Stimulated activated CD4-positive, alpha-beta T cell treated with anti-CD3 and anti-CD28 coated beads, Interleukin-15, amount 100 ng/mL, for 1 hour (primary cell): ENCODE measurements at regions not wholly inside any gene's neighbourhood (a gene's known extent, or its start where the extent isn't known, plus 50 kb on each side); places are given as distances from the start of the nearest gene placed in this dataset.

Source experiments
- DNase-seq, 2 donors: peaks; one replicate each; pipeline ENCODE4 v3.0.0-alpha.2; 2020; ENCODE audit warnings: low read depth in 1 of 2, low spot score in 1 of 2

DNA sequence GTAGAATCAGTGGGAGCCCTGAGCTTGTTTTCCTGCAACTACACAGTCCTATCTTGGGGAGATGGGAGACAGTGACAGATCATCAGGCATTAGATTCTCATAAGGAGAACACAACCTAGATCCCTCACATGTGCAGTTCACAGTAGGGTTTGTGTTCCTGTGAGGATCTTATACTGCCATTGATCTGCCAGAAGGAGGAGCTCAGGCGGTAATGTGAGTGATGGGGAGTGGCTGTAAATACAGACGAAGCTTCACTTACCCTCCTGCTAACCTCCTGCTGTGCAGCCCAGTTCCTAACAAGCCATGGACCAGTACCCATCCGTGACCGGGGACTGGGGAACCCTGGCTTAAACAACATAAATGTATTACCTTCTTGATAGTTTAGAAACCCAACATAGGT is 1034.1 kb downstream of the BCL11B start:
- DNase-seq, result no peak

- DNase-seq, result no peak
These were observed 1031.6 kb downstream of the BCL11B start for GRCh38 chr14:98240376-98240775.

GRCh38 chr14:98242903-98243302 is 1029.1 kb downstream of the BCL11B start:
- DNase-seq, result no peak

DNA sequence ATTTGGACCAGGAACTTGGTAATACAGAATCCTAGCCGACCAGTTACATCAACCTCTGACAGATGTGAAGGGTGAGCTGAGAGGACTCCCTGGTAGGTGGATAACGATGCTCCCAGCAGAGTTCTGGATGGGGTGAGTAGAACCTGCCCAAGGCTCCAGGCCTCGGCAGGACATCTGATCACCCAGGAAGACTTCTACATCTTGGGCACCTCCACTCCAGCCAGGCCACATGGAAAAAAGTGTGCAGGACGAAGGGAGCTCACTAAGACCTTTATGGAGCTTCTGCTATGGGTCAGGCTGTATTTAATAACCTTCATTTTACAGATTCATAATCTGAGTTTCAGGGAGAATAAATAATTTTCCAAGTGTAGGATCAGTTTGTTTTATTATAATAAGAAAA is 1028.7 kb downstream of the BCL11B start:
- DNase-seq, result no peak

GRCh38 chr14:98244162-98244948 is 1027.6 kb downstream of the BCL11B start:
- no peak for DNase-seq

DNA sequence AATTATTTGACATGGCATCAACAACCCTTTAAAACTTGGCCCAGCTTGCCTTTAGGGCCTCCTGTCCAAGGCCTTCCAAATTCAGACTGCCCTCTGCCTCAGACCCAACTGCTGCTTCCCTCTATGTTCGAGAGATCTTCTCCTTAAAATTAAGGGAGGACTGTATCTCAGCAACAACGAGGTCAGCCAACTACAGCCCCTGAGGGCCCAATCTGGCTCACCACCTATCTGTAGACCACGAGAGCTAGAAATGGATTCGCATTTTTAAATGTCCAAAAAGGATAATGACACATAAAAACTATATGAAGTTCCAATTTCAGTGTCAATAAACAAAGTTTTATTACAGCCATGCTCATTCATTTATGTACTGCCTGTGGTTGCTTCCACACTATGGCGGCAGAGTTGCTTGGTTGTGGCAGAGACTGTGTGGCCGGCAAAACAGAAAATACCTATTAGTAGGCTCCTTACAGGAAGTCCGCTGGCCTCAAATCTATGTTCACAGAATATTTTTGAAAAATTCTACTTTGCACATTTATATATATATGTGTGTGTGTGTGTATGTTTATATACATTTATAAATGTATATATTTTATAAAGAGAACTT is 1026.9 kb downstream of the BCL11B start:
- DNase-seq, result no peak

- no peak for DNase-seq
These were observed 1022.9 kb downstream of the BCL11B start for GRCh38 chr14:98249057-98249456.

- no peak for DNase-seq
These were observed 1022.5 kb downstream of the BCL11B start for GRCh38 chr14:98249476-98249875.

GRCh38 chr14:98252820-98253219 is 1019.2 kb downstream of the BCL11B start:
- no peak for DNase-seq

DNA sequence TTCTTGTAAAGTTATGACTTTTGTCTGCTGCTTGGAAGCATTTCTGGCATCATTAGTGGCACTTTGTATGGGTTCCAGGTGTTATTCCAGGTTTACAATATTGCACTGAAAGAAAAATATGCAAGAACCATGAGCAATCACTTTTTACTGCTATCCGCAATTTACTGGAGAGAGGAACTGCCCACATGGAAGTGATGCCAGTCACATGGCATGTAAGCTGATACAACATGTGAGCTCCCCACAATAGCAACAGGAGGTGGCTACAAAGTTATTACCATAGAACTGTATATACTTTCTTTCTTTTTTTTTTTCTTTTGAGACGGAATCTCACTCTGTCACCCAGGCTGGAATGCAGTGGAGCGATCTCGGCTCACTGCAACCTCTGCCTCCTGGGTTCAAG is 1012.1 kb downstream of the BCL11B start:
- no peak for DNase-seq

GRCh38 chr14:98262566-98262965 is 1009.4 kb downstream of the BCL11B start:
- no peak for DNase-seq

GRCh38 chr14:98269533-98269932 is 1002.5 kb downstream of the BCL11B start:
- DNase-seq, result no peak

- no peak for DNase-seq
These were observed 1001.8 kb downstream of the BCL11B start for GRCh38 chr14:98270201-98270600.

DNA sequence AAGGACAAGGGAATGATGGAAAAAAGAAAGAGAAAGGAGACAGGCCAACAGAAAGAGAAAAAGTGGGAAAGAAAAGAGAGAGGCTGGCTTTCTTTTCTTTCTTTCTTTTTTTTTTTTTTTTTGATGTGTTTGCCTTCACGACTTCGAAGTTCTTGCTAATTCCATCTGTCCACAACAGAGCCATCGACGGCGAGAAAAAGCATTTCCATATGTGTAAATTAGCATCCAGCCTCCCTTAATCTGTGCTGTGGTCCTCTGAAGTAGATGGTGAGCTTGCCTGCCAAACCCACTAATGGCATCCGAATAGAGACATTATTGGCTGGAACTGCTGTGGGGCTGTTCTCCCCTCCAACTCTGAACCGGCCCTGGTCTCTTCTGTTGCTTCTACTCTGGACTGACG is 997.4 kb downstream of the BCL11B start:
- no peak for DNase-seq

DNA sequence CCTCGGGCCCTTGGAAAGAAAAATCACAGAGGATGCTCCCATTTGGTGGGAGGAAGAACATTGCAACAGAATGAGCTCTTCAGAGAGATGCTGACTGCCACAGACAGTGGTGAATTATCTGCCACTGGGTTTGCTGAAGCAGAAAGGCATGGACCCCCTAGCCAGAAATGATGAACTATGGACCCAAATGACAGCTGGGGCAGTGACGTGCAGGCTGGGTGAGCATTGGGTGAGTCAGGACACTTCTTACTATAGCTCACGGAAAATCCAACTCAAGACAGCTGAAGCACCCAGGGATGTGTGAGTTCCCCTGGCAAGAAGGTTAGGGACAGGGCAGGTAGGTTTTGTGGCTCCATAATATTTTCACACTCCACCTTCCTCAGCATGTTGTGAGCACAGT is 993.2 kb downstream of the BCL11B start:
- DNase-seq, result no peak

DNA sequence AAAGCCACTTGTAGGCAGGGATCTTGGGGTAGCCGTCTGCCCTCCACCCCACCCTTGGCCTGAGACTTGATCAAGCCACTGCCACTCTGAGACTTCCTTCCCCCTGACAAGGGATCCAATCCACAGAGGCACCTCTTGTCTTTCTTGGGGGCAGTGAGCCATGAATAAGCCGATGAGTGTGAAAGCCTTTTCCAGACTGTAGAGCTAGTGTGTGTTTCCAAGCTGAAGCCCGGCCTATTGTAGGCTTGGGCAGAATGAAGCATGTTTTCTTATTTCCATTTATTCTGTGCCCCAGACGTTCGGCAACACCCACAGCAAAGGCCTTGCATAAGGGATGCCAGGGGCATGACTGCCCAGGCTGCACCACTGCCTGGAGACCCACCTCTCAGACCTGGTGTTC is 991.6 kb downstream of the BCL11B start:
- no peak for DNase-seq

DNA sequence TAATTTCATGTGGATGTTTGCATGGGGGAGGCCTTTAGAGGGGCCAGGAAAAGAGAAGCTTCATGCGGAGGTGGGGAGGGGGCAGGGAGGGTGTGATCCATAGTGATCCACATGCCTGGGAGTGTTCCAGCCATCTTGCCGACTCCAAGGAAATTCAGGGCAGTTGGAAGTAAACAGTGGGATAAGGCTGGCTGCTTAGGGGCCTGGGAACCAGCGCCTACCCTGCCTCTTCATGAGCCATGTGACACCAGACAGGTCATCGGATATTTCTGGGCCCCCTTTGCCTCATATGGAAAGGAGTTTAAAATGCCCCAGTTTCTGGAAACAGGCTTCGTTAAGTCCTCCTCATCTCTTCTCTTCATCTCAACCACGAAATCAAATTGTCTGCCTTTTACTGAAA is 983.2 kb downstream of the BCL11B start:
- no peak for DNase-seq

DNA sequence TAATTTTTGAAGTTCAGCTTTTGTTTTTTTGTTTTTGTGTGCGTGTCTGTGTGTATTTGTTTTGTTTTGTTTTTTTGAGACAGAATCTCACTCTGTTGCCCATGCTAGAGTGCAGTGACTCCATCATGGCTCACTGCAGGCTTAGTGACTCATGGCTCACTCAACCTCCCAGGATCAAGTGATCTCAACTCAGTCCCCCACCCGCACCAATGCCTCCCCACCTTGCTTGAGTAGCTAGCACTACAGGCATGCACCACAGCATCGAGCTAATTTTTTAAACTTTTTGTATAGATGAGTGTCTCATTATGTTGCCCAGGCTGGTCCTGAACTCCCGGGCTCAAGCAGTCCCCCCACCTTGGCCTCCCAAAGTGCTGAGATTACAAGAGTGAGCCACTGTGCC is 981.4 kb downstream of the BCL11B start:
- DNase-seq, result no peak

DNA sequence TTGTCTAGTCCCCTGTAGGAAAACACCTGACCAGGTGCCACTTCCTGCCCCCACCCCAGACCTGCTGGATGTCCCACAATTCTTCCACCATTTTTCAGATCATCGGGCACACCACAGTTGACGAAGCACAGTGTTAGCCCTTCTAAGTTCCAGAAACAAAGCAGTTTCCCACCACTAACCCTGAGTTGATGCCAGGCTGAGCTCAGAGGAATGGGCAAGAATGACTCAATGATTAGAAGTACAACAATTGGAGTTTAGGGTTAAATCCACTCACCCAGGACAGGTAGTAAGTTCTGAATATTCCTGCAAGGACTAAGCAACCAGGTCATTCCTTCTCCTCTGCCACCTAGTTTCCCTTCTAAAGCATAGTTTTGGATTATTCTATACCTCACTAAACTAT is 979.8 kb downstream of the BCL11B start:
- no peak for DNase-seq

- no peak for DNase-seq
These were observed 978.4 kb downstream of the BCL11B start for GRCh38 chr14:98293576-98293975.

- DNase-seq, result no peak
These were observed 975.1 kb downstream of the BCL11B start for GRCh38 chr14:98296895-98297294.

DNA sequence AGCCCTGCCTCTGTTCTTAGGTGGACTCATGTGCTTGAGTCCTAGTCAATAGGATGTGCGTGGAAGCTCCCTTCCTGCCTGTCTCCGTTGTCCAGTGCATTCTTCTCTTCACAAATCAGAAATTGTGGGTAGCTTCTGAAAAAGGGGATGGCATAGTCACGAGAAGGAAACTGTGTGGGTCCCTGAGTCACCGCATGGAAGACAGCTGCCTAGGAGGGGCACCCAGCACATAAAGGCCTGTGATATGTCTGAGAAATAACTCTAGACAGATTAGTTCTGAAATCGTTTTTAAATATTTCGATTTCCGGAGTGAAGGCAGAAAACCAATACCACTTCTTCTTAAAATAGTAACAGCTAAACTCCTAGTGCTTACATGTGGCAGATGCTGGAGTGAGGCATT is 974.4 kb downstream of the BCL11B start:
- DNase-seq, result no peak
